Heart left ventricle (tissue), 16 donors: ENCODE measurements at regions not wholly inside any gene's neighbourhood (a gene's known extent, or its start where the extent isn't known, plus 50 kb on each side); places are given as distances from the start of the nearest gene placed in this dataset.

Experiments used
- ATAC-seq, 4 donors: fragments of 200-7000 bp; cut with Tn5 transposase; one replicate each; pipeline ENCODE4 v1.9.1; 2020 to 2022; ENCODE audit warnings: moderate library complexity in 4 of 4, mild to moderate bottlenecking in 3 of 4, moderate number of reproducible peaks in 1 of 4
- DNase-seq, 5 donors: peaks; one replicate each; pipeline ENCODE4 v3.0.0-alpha.2; 2020
- H3K27ac ChIP-seq, 12 donors: fragments of 200-600 bp; sonication (generic) in 4 of 12; one replicate each; pipeline versions ENCODE4 v1.5.0 to v1.8.0; 2016 to 2022; ENCODE audit warnings: mild to moderate bottlenecking in 2 of 12
- H3K27me3 ChIP-seq, 9 donors: fragments of 200-600 bp; sonication (generic) in 2 of 9; one replicate each; pipeline versions ENCODE4 v1.5.1 to v1.8.0; 2016 to 2022; ENCODE audit warnings: mild to moderate bottlenecking in 3 of 9
- H3K36me3 ChIP-seq, 9 donors: fragments of 200-600 bp; sonication (generic) in 2 of 9; one replicate each; pipeline versions ENCODE4 v1.5.0 to v1.8.0; 2018 to 2022; ENCODE audit warnings: mild to moderate bottlenecking in 2 of 9
- H3K4me1 ChIP-seq, 12 donors: fragments of 200-600 bp; sonication (generic) in 4 of 12; one replicate each; pipeline versions ENCODE4 v1.5.0 to v1.8.0; 2016 to 2022; ENCODE audit warnings: mild to moderate bottlenecking in 3 of 12
- H3K4me3 ChIP-seq, 12 donors: fragments of 200-600 bp; sonication (generic) in 4 of 12; one replicate each; pipeline versions ENCODE4 v1.5.0 to v1.8.0; 2017 to 2022; ENCODE audit warnings: mild to moderate bottlenecking in 9 of 12, moderate library complexity in 4 of 12
- H3K9me3 ChIP-seq, 12 donors: fragments of 200-600 bp; sonication (generic) in 4 of 12; one replicate each; pipeline versions ENCODE4 v1.5.0 to v1.8.0; 2016 to 2022; ENCODE audit warnings: mild to moderate bottlenecking in 1 of 12
- POLR2A ChIP-seq, 2 donors: fragments of 450-650 bp; IDR thresholded peaks; one replicate each; pipeline ENCODE4 v1.6.1; 2017; ENCODE audit warnings: antibody characterized with exemption in 2 of 2, mild to moderate bottlenecking in 2 of 2, moderate library complexity in 2 of 2
- WGBS, 4 donors: extraction: QIAGEN DNeasy Blood & Tissue Kit in 2 of 4; methylation state at CpG; one replicate each; pipeline versions ENCODE4 v1.1.5 to v1.1.7; 2013 to 2018; 5-methylcytosine and 5-hydroxymethylcytosine counted together
- intact Hi-C, 10 donors: fragments of 100-400 bp; cut with DNase I; formaldehyde crosslinking; loops; one replicate each; pipeline versions ENCODE4 v1.11.1 to v1.14.2; 2022
- TF ChIP-seq, protein P1 (sequence below), 12 donors: fragments of 200-600 bp; sonication (generic) in 4 of 12; IDR thresholded peaks; one replicate each; pipeline versions ENCODE4 v1.5.0 to v1.8.0; 2018 to 2022; ENCODE audit warnings: antibody characterized with exemption in 12 of 12, mild to moderate bottlenecking in 5 of 12
- donor health status: ischemic (EF 13 %, LVEDD 7.1; RV severe dilation, severe dysfunction).
- donor health status: healthy with polysubstance abuse.
- donor health status: DM: no; HTN: yes; CAD: no.
- donor health status: DM: no; HTN: no; CAD: no.
- donor health status: ischemic (EF 25% LVEDD 6.9; RV normal size, moderate dysfunction).
- donor health status: ischemic (EF 25% LVEDD 5.7; RV mildly dilated, moderate dysfunction).
- donor health status: healthy.
- donor health status: DM: yes; HTN: yes; CAD: no.
- donor health status: ischemic (EF 35%, LVEDD 5.7; RV mildly dilated, moderate dysfunction).
- donor health status: nonischemic (EF 11% LVEDD 7.7; RV severe dilation, severe dysfunction).
- donor health status: DM: yes; HTN: yes; CAD: no.
- donor health status: PGD.
- donor health status: ischemic (EF 29% LVEDD 5.4; RV normal size, mild dysfunction).
- donor health status: nonischemic (EF 23%, LVEDD 6.1; RV moderate dilation, normal function).

DNA sequence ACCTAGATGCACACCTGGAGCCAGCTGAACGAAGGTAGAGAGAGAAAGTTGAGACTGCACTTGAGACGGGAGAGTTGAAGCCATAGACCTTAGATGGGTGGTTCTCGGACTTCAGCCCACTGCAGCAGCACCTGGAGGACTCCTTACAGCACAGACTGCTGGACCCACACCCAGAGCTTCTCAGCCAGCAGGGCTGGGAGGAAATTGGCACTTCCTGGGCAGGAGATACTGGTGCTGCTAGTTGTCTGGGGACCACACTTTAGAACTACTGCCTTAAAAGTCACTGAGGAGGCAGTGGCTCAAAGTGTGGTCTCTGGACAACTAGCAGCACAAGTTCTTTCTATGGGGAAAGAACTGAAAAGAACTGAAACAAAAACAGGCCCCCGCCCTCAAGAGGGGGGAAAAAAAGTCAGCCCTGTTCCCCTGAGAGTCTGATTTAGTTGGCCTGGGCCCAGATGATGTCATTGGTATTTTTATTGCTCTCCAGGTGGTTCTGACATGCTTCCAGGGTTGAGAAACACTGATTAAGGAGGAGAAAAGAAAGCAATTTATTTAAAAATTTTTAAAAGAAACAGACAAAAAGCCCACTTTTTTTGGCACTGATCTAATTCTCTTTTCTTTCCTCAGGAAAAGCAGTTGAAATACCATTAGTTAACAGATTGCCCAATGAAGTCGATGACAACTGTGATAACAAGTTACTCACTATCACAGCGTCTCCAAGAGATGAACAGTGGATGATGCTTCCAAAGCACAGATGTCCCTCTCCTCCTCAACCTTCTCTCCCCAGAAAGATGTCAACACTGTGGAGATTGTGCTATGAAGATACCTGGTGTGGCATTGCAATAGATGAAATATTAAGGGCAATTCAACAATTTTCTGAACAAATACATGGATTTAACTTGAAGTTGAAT lies 73.6 kb upstream of the ADAMTS16 start:
- WGBS, 4 donors, result 47 to 59% (median 50%) methylated on average over 6 of the region's 6 CpGs
- no peak for TF ChIP-seq POLR2A (IDR thresholded peaks at IDR 0.05)
- TF ChIP-seq, protein P1, sequence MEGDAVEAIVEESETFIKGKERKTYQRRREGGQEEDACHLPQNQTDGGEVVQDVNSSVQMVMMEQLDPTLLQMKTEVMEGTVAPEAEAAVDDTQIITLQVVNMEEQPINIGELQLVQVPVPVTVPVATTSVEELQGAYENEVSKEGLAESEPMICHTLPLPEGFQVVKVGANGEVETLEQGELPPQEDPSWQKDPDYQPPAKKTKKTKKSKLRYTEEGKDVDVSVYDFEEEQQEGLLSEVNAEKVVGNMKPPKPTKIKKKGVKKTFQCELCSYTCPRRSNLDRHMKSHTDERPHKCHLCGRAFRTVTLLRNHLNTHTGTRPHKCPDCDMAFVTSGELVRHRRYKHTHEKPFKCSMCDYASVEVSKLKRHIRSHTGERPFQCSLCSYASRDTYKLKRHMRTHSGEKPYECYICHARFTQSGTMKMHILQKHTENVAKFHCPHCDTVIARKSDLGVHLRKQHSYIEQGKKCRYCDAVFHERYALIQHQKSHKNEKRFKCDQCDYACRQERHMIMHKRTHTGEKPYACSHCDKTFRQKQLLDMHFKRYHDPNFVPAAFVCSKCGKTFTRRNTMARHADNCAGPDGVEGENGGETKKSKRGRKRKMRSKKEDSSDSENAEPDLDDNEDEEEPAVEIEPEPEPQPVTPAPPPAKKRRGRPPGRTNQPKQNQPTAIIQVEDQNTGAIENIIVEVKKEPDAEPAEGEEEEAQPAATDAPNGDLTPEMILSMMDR (IDR thresholded peaks at IDR 0.05), result no peak
- Histone ChIP-seq H3K9me3 (no peaks in the 10 kb centered on the region), H3K4me1 (peaks cover 0 to 5% (median 0%) of the 10 kb centered on the region in 12 donors), H3K4me3 (no peak overlapping the region), H3K27me3 (no peaks in the 10 kb centered on the region), H3K27ac (no peak overlapping the region), H3K36me3 (no peaks in the 10 kb centered on the region)
- intact Hi-C loops, result no loop called here
- ATAC-seq (no peak), DNase-seq (no peak)

DNA sequence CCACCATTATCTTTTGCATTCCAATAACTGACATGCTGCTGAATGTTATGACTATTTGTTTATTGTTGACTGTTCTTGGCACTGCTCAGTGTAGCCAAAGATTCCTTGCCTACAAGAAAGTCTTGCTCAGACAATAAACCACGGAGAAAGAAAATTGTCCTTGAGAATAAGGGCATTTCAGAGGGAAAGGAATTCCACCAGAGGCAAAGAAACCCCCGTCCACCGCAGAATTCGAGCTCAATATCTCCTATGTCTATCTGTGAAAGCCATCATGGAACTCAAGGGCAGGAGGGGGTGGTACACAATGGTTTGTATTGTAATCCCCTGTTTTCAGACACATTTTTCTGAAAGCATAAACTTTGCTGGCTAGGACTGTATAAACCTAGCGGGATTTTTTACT lies 70.3 kb upstream of the ADAMTS16 start:
- H3K4me3 ChIP-seq, result no peak overlapping the region
- ATAC-seq (no peak), DNase-seq (no peak)
- H3K27me3 ChIP-seq, result no peaks in the 10 kb centered on the region
- no peaks in the 10 kb centered on the region for H3K36me3 ChIP-seq
- peaks cover 0 to 5% (median 0%) of the 10 kb centered on the region in 12 donors for H3K4me1 ChIP-seq
- H3K27ac ChIP-seq, result no peak overlapping the region
- 65 to 75% (median 67%) methylated on average over 5 of the region's 5 CpGs for WGBS, 4 donors
- intact Hi-C loops, result no loop called here
- TF ChIP-seq, protein P1 (IDR thresholded peaks at IDR 0.05), result no peak
- TF ChIP-seq POLR2A (IDR thresholded peaks at IDR 0.05), result no peak
- no peaks in the 10 kb centered on the region for H3K9me3 ChIP-seq

DNA sequence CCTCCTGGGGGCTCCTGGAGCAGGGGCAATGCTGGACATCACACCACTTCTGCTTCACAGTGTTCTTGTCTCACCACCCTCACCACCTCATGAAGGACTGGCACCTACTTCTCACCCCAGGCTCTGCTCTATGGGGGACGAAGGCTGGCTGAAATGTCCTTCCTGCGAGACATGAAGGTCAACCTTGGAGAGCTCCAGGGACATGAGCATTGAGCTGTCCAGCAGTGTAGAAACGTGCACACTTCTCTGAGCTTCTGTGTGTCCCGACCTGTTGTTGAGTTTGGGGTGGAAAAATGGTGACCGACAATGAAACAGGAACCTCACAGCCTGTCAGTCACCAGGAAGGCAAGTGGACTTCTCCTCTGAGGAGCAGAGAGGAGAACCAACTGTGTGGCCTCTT lies 68.6 kb upstream of the ADAMTS16 start:
- ATAC-seq, result no peak
- Histone ChIP-seq H3K4me1 (peaks cover 0 to 2% (median 0%) of the 10 kb centered on the region in 12 donors), H3K36me3 (no peaks in the 10 kb centered on the region), H3K27me3 (no peaks in the 10 kb centered on the region), H3K27ac (no peak overlapping the region), H3K4me3 (no peak overlapping the region), H3K9me3 (no peaks in the 10 kb centered on the region)
- TF ChIP-seq, protein P1 (IDR thresholded peaks at IDR 0.05), result no peak
- no peak for TF ChIP-seq POLR2A (IDR thresholded peaks at IDR 0.05)
- intact Hi-C loops, result no loop called here
- WGBS, 4 donors, result 68 to 79% (median 76%) methylated on average over 5 of the region's 5 CpGs
- DNase-seq, result no peak

DNA sequence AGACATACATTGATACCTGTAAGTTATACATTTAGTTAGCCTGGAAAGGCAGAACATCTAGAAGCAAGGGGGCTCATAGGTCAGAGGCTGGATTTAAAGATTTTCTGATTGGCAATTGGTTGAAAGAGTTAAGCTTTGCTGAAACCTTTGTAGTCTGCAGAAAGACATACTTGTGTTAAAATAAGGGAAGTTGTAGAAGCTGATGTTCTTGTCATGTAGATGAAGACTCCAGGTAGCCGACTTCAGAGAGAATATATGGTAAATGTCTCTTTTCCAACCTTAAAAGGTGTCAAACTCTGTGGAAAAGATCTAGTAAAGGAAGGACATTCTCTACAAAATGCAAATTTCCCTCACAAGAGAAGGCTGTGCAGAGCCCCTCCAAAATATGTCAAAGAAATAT lies 62.9 kb upstream of the ADAMTS16 start:
- Histone ChIP-seq H3K27me3 (peaks cover 0 to 6% (median 0%) of the 10 kb centered on the region in 9 donors), H3K4me3 (no peak overlapping the region), H3K27ac (no peak overlapping the region), H3K4me1 (no peaks in the 10 kb centered on the region), H3K36me3 (no peaks in the 10 kb centered on the region), H3K9me3 (no peaks in the 10 kb centered on the region)
- TF ChIP-seq, protein P1 (IDR thresholded peaks at IDR 0.05), result no peak
- no peak for TF ChIP-seq POLR2A (IDR thresholded peaks at IDR 0.05)
- intact Hi-C loops, result no loop called here
- no peak for DNase-seq
- no peak for ATAC-seq
- 52 to 70% (median 62%) methylated on average over 1 of the region's 1 CpG for WGBS, 4 donors
